SK-N-SH treated with all-trans-retinoic acid at 6 μM for 48 hours (cell line): ENCODE measurements at regions not wholly inside any gene's neighbourhood (a gene's known extent, or its start where the extent isn't known, plus 50 kb on each side); places are given as distances from the start of the nearest gene placed in this dataset.

Experiments
- ATAC-seq: fragments of 200-7000 bp; cut with Tn5 transposase; 3 replicates; pipeline ENCODE4 v1.9.1; 2020; ENCODE audit warnings: mild to moderate bottlenecking, moderate library complexity
- ARNTL ChIP-seq: fragments of 450-650 bp; formaldehyde crosslinking; IDR thresholded peaks from 2 replicates; pipeline ENCODE4 v1.5.0; 2020; ENCODE audit warnings: low read depth, mild to moderate bottlenecking, moderate library complexity, borderline replicate concordance
- BACH2 ChIP-seq: fragments of 250-450 bp; sonication (Bioruptor Pico); IDR thresholded peaks from 2 replicates; pipeline ENCODE4 v1.9.0; 2021; ENCODE audit warnings: mild to moderate bottlenecking, borderline replicate concordance
- CSDC2 ChIP-seq: fragments of 250-450 bp; sonication (Bioruptor Pico); IDR thresholded peaks from 2 replicates; pipeline ENCODE4 v1.5.0; 2020; ENCODE audit warnings: mild to moderate bottlenecking, moderate library complexity
- ESRRG ChIP-seq: fragments of 250-450 bp; sonication (Bioruptor Pico); IDR thresholded peaks from 2 replicates; pipeline ENCODE4 v1.6.1; 2021; ENCODE audit warnings: mild to moderate bottlenecking
- GLIS3 ChIP-seq: fragments of 250-450 bp; sonication (Bioruptor Pico); IDR thresholded peaks from 2 replicates; pipeline ENCODE4 v1.5.0; 2020; ENCODE audit warnings: mild to moderate bottlenecking, moderate library complexity
- OSR1 ChIP-seq: fragments of 250-450 bp; sonication (Bioruptor Pico); IDR thresholded peaks from 2 replicates; pipeline ENCODE4 v1.8.0; 2022; ENCODE audit warnings: moderate library complexity, mild to moderate bottlenecking, inconsistent platforms
- PPARA ChIP-seq: fragments of 250-450 bp; sonication (Bioruptor Pico); IDR thresholded peaks from 2 replicates; pipeline ENCODE4 v1.5.0; 2020; ENCODE audit warnings: mild to moderate bottlenecking, borderline replicate concordance
- RARB ChIP-seq: fragments of 250-450 bp; sonication (Bioruptor Pico); IDR thresholded peaks from 2 replicates; pipeline ENCODE4 v1.8.0; 2021; ENCODE audit warnings: mild to moderate bottlenecking, moderate library complexity
- SNAI2 ChIP-seq: fragments of 250-450 bp; sonication (Bioruptor Pico); IDR thresholded peaks from 2 replicates; pipeline ENCODE4 v1.5.0; 2020; ENCODE audit warnings: mild to moderate bottlenecking, moderate library complexity
- TCF4 ChIP-seq: fragments of 250-450 bp; sonication (Bioruptor Pico); IDR thresholded peaks from 2 replicates; pipeline ENCODE4 v1.8.0; 2021; ENCODE audit warnings: mild to moderate bottlenecking, moderate library complexity, borderline replicate concordance
- TOX ChIP-seq: fragments of 250-450 bp; sonication (Bioruptor Pico); IDR thresholded peaks from 2 replicates; pipeline ENCODE4 v1.8.0; 2021; ENCODE audit warnings: mild to moderate bottlenecking, moderate library complexity, borderline replicate concordance
- ZC3H10 ChIP-seq: fragments of 250-450 bp; sonication (Bioruptor Pico); IDR thresholded peaks from 2 replicates; pipeline ENCODE4 v1.5.1; 2021; ENCODE audit warnings: mild to moderate bottlenecking, moderate library complexity
- ZFP3 ChIP-seq: fragments of 250-450 bp; sonication (Bioruptor Pico); IDR thresholded peaks from 2 replicates; pipeline ENCODE4 v1.5.0; 2020; ENCODE audit warnings: mild to moderate bottlenecking, moderate library complexity
- ZFP30 ChIP-seq: fragments of 450-650 bp; formaldehyde crosslinking; IDR thresholded peaks from 2 replicates; pipeline ENCODE4 v1.5.0; 2022; ENCODE audit warnings: mild to moderate bottlenecking, moderate library complexity
- ZNF8 ChIP-seq: fragments of 450-650 bp; formaldehyde crosslinking; IDR thresholded peaks from 2 replicates; pipeline ENCODE4 v1.5.0; 2020; ENCODE audit warnings: mild to moderate bottlenecking, moderate library complexity
- TF ChIP-seq, protein P1 (sequence below): fragments of 250-450 bp; sonication (Bioruptor Pico); IDR thresholded peaks from 2 replicates; pipeline ENCODE4 v1.8.0; 2021; ENCODE audit warnings: low read depth, mild to moderate bottlenecking, moderate library complexity, borderline replicate concordance
- TF ChIP-seq, protein P2 (sequence below): fragments of 250-450 bp; sonication (Bioruptor Pico); IDR thresholded peaks from 2 replicates; pipeline ENCODE4 v1.5.1; 2020; ENCODE audit warnings: low read depth, mild to moderate bottlenecking, moderate library complexity
- TF ChIP-seq, protein P3 (sequence below): fragments of 250-450 bp; sonication (Bioruptor Pico); IDR thresholded peaks from 2 replicates; pipeline ENCODE4 v1.5.1; 2021; ENCODE audit warnings: mild to moderate bottlenecking, moderate library complexity
- TF ChIP-seq, protein P4 (sequence below): fragments of 250-450 bp; sonication (Bioruptor Pico); IDR thresholded peaks from 2 replicates; pipeline ENCODE4 v1.5.0; 2020; ENCODE audit warnings: mild to moderate bottlenecking, moderate library complexity

DNA sequence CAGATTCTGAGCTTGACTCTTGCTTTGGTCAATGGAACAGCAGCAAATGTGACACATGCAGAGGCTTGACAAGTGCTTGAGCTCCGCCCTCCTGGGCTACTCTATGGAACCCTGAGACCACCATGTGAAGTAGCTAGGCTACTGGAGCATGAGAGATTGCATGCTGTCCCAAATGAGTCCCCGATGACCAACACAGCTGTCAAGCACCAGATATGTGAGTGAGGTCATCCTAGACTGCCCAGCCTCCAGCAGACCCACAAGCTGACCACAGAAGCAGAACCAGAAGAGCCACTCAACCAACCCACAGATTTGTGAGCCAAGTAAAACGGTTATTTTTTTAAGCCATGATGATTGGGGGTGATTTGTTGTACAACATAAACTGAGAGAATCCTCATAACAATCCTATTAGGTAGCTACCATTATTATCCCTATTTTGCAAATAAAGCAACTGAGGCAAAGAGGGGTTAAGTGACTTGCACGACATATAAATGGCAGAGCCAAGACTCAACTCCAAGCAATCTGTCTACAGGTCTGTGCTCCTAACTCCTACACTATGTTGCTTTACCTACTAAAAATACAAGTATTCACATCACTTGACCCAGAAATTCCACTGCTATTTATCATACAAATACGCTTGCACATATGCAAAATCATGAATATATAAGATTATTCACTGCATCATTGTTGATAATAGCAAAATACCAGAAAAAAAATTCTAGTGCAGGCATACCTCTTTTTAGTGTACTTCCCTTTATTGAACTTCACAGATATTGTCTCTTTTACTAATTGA is 136.2 kb downstream of the NDUFA12 start (continued):
- TF ChIP-seq, protein P1, sequence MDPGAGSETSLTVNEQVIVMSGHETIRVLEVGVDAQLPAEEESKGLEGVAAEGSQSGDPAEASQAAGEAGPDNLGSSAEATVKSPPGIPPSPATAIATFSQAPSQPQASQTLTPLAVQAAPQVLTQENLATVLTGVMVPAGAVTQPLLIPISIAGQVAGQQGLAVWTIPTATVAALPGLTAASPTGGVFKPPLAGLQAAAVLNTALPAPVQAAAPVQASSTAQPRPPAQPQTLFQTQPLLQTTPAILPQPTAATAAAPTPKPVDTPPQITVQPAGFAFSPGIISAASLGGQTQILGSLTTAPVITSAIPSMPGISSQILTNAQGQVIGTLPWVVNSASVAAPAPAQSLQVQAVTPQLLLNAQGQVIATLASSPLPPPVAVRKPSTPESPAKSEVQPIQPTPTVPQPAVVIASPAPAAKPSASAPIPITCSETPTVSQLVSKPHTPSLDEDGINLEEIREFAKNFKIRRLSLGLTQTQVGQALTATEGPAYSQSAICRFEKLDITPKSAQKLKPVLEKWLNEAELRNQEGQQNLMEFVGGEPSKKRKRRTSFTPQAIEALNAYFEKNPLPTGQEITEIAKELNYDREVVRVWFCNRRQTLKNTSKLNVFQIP (CRISPR knock-in tag), result no peak

DNA sequence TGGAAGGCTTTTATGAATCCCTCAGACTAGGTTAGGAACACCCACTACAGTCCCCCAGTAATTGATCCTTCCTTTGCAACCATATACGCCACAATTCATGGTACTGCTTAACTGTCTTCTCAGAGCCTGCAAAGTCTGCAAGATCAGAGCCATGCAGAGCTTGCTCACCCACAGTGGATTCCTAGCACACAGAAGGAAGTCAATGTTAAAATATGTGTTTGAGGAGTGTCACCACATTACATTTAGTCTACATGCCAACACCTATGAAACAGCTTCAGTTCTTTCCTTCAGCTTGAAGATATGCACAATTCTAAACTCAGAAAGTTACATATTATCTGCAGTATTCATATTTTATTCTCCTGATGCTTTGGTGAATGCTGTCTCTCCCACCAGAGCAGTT is 138.5 kb downstream of the NDUFA12 start:
- TF ChIP-seq BACH2 (CRISPR knock-in tag), result no peak
- no peak for TF ChIP-seq SNAI2 (CRISPR knock-in tag)
- TF ChIP-seq, protein P2, sequence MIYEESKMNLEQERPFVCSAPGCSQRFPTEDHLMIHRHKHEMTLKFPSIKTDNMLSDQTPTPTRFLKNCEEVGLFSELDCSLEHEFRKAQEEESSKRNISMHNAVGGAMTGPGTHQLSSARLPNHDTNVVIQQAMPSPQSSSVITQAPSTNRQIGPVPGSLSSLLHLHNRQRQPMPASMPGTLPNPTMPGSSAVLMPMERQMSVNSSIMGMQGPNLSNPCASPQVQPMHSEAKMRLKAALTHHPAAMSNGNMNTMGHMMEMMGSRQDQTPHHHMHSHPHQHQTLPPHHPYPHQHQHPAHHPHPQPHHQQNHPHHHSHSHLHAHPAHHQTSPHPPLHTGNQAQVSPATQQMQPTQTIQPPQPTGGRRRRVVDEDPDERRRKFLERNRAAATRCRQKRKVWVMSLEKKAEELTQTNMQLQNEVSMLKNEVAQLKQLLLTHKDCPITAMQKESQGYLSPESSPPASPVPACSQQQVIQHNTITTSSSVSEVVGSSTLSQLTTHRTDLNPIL (CRISPR knock-in tag), result no peak
- no peak for TF ChIP-seq RARB (CRISPR knock-in tag)
- no peak for ATAC-seq

DNA sequence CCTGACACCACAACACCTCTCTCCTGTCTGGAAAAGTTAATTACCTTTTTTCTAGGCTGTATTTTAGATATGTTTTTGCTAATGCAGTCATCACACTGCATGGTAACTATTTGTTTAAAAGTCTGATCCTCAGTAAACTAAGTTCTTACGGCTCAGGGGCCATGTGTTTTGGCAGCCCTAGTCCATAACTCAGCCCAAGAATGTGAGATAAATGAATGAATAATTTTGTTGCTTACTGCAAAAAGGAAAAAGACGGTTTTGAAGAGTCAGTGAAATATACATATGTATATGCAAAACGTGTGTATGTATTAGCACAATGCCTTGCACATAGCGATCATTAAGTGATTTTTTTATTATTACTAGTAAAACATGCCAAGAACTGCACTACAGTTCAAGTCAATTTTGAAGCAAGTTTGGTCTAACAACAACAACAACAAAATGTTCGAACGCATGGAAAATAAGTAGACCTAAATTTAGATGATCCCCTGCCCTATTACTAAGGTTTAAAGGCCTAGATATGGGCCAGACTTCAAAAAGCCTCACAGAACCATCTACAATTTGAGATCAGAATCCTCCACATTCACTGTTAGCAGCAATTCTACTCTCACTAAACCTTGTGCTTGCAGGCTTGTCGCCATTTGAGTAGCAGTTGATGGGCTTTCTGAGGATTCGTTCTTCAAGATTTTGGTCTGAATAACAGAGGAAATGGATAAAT is 140.0 kb downstream of the NDUFA12 start:
- no peak for TF ChIP-seq CSDC2 (CRISPR knock-in tag)
- no peak for TF ChIP-seq SNAI2 (CRISPR knock-in tag)
- TF ChIP-seq, protein P3, sequence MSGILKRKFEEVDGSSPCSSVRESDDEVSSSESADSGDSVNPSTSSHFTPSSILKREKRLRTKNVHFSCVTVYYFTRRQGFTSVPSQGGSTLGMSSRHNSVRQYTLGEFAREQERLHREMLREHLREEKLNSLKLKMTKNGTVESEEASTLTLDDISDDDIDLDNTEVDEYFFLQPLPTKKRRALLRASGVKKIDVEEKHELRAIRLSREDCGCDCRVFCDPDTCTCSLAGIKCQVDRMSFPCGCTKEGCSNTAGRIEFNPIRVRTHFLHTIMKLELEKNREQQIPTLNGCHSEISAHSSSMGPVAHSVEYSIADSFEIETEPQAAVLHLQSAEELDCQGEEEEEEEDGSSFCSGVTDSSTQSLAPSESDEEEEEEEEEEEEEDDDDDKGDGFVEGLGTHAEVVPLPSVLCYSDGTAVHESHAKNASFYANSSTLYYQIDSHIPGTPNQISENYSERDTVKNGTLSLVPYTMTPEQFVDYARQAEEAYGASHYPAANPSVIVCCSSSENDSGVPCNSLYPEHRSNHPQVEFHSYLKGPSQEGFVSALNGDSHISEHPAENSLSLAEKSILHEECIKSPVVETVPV (CRISPR knock-in tag), result no peak
- TF ChIP-seq TOX (CRISPR knock-in tag), result no peak
- no peak for TF ChIP-seq GLIS3 (CRISPR knock-in tag)
- TF ChIP-seq ZFP3 (CRISPR knock-in tag), result no peak
- no peak for TF ChIP-seq ZC3H10 (CRISPR knock-in tag)
- no peak for TF ChIP-seq ARNTL (CRISPR knock-in tag)
- no peak for TF ChIP-seq ZFP30 (CRISPR knock-in tag)
- TF ChIP-seq, protein P1 (CRISPR knock-in tag), result no peak
- TF ChIP-seq ESRRG (CRISPR knock-in tag), result no peak
- no peak for ATAC-seq

DNA sequence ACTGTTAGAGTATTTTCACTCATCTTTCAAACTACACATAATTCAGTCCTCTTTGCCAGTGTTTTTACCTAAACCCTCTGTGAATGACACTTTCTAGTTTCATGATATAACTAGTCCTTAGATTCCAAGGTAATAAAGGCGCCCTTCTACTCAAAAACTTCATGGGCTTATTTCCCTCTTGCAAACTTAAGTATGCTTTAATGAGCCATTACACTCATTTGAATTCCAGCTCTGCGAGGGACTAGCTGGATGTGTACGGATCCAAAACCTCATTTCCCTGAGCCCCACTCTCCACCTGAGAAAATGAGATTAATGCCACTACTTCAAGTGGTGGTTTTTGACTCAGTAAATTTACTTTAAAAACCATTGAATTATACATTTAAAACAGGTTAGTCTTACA is 141.1 kb downstream of the NDUFA12 start:
- TF ChIP-seq, protein P4, sequence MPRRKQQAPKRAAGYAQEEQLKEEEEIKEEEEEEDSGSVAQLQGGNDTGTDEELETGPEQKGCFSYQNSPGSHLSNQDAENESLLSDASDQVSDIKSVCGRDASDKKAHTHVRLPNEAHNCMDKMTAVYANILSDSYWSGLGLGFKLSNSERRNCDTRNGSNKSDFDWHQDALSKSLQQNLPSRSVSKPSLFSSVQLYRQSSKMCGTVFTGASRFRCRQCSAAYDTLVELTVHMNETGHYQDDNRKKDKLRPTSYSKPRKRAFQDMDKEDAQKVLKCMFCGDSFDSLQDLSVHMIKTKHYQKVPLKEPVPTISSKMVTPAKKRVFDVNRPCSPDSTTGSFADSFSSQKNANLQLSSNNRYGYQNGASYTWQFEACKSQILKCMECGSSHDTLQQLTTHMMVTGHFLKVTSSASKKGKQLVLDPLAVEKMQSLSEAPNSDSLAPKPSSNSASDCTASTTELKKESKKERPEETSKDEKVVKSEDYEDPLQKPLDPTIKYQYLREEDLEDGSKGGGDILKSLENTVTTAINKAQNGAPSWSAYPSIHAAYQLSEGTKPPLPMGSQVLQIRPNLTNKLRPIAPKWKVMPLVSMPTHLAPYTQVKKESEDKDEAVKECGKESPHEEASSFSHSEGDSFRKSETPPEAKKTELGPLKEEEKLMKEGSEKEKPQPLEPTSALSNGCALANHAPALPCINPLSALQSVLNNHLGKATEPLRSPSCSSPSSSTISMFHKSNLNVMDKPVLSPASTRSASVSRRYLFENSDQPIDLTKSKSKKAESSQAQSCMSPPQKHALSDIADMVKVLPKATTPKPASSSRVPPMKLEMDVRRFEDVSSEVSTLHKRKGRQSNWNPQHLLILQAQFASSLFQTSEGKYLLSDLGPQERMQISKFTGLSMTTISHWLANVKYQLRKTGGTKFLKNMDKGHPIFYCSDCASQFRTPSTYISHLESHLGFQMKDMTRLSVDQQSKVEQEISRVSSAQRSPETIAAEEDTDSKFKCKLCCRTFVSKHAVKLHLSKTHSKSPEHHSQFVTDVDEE (CRISPR knock-in tag), result no peak
- no peak for TF ChIP-seq ZC3H10 (CRISPR knock-in tag)
- TF ChIP-seq TCF4, result no peak
- TF ChIP-seq ZNF8 (CRISPR knock-in tag), result no peak
- no peak for TF ChIP-seq PPARA (CRISPR knock-in tag)
- no peak for TF ChIP-seq BACH2 (CRISPR knock-in tag)
- no peak for TF ChIP-seq GLIS3 (CRISPR knock-in tag)
- no peak for TF ChIP-seq ZFP30 (CRISPR knock-in tag)
- no peak for TF ChIP-seq OSR1 (CRISPR knock-in tag)
- TF ChIP-seq SNAI2 (CRISPR knock-in tag), result no peak
- no peak for ATAC-seq
